A673 (cell line): ENCODE measurements at regions not wholly inside any gene's neighbourhood (a gene's known extent, or its start where the extent isn't known, plus 50 kb on each side); places are given as distances from the start of the nearest gene placed in this dataset.

Experiments
- EZH2 ChIP-seq: fragments of 200-600 bp; sonication (generic); IDR thresholded peaks from 2 replicates; pipeline ENCODE4 v1.6.1; 2017; ENCODE audit warnings: borderline replicate concordance, low read depth, mild to moderate bottlenecking, mixed read lengths, antibody characterized with exemption, low read length; ENCODE audit not compliant: poor library complexity, severe bottlenecking
- TF ChIP-seq, protein P1 (sequence below): fragments of 300-800, 200-600 bp; sonication (generic); conservative IDR thresholded peaks from 2 replicates; pipeline ENCODE4 v1.5.1; 2017; ENCODE audit warnings: low read depth, mild to moderate bottlenecking, antibody characterized with exemption, low read length, moderate library complexity, mixed read lengths

DNA sequence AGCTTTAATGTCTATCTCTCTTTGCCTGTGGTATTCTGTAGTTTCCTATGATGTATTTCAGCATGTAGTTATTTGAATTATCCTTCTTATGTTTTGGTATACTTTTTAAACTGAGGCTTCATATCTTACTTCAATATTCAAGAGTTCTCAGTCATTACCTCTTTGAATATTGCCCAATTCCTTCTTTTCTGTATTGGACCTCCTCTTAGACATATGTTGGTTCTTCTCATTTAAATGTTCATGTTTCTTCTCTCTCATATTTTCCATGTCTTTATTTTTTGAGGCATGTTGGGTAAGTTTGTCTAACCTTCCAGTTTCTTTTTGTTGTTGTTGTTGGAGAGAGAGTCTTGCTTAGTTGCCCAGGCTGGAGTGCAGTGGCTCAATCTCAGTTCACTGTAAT is 140.6 kb downstream of the MRPS6 start:
- TF ChIP-seq, protein P1, sequence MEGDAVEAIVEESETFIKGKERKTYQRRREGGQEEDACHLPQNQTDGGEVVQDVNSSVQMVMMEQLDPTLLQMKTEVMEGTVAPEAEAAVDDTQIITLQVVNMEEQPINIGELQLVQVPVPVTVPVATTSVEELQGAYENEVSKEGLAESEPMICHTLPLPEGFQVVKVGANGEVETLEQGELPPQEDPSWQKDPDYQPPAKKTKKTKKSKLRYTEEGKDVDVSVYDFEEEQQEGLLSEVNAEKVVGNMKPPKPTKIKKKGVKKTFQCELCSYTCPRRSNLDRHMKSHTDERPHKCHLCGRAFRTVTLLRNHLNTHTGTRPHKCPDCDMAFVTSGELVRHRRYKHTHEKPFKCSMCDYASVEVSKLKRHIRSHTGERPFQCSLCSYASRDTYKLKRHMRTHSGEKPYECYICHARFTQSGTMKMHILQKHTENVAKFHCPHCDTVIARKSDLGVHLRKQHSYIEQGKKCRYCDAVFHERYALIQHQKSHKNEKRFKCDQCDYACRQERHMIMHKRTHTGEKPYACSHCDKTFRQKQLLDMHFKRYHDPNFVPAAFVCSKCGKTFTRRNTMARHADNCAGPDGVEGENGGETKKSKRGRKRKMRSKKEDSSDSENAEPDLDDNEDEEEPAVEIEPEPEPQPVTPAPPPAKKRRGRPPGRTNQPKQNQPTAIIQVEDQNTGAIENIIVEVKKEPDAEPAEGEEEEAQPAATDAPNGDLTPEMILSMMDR = no peak
- TF ChIP-seq EZH2 = no peak
